IPS DF 6.9 (cell line): ENCODE measurements at regions not wholly inside any gene's neighbourhood (a gene's known extent, or its start where the extent isn't known, plus 50 kb on each side); places are given as distances from the start of the nearest gene placed in this dataset.

Experiments
- DNase-seq: peaks from one replicate; pipeline ENCODE4 v3.0.0-alpha.2; 2013; ENCODE audit warnings: low read depth, low spot score
- H3K27ac ChIP-seq: one replicate; pipeline ENCODE4 v1.5.1; 2013; ENCODE audit warnings: low read length, control low read depth
- H3K27me3 ChIP-seq: 2 replicates; pipeline ENCODE4 v1.6.1; 2013; ENCODE audit warnings: mild to moderate bottlenecking, low read length; ENCODE audit not compliant: control insufficient read depth, insufficient read depth
- H3K36me3 ChIP-seq: 2 replicates; pipeline ENCODE4 v1.6.1; 2013; ENCODE audit warnings: low read length; ENCODE audit not compliant: control insufficient read depth, insufficient read depth
- H3K4me1 ChIP-seq: 2 replicates; pipeline ENCODE4 v1.6.1; 2013; ENCODE audit warnings: low read length; ENCODE audit not compliant: control insufficient read depth, insufficient read depth
- H3K4me3 ChIP-seq: 2 replicates; pipeline ENCODE4 v1.5.1; 2013; ENCODE audit warnings: mild to moderate bottlenecking, low read length
- H3K9me3 ChIP-seq: 2 replicates; pipeline ENCODE4 v1.6.1; 2013; ENCODE audit warnings: low read length, inconsistent platforms; ENCODE audit not compliant: control insufficient read depth, insufficient read depth
- WGBS: extraction: QIAGEN DNeasy Blood & Tissue Kit; methylation state at CpG from one replicate; pipeline ENCODE4 v1.1.7; 2013; ENCODE audit warnings: mixed read lengths, missing lambda C conversion rate; ENCODE audit not compliant: insufficient read length, insufficient coverage; 5-methylcytosine and 5-hydroxymethylcytosine counted together

- no CpG with 5 or more reads among the region's 3 CpGs for WGBS
- no peak overlapping the region for H3K27ac ChIP-seq
- no peak for DNase-seq
- H3K27me3 ChIP-seq, result no peaks in the 10 kb centered on the region
- no peaks in the 10 kb centered on the region for H3K9me3 ChIP-seq
- no peak overlapping the region for H3K4me3 ChIP-seq
- no peaks in the 10 kb centered on the region for H3K4me1 ChIP-seq
- H3K36me3 ChIP-seq, result no peaks in the 10 kb centered on the region
These were observed 303.3 kb upstream of the PROX1 start for GRCh38 chr1:213684454-213684853.

- DNase-seq, result no peak
These were observed 301.7 kb upstream of the PROX1 start for GRCh38 chr1:213685992-213686582.

GRCh38 chr1:213686983-213687382 is 300.8 kb upstream of the PROX1 start:
- no peak for DNase-seq
- WGBS, result no CpG with 5 or more reads among the region's 3 CpGs
- no peaks in the 10 kb centered on the region for H3K36me3 ChIP-seq
- no peak overlapping the region for H3K4me3 ChIP-seq
- H3K4me1 ChIP-seq, result no peaks in the 10 kb centered on the region
- no peak overlapping the region for H3K27ac ChIP-seq
- H3K27me3 ChIP-seq, result no peaks in the 10 kb centered on the region
- no peaks in the 10 kb centered on the region for H3K9me3 ChIP-seq

More at GRCh38 chr1:213685992-213686582, 301.7 kb upstream of the PROX1 start:
- H3K36me3 ChIP-seq, result no peaks in the 10 kb centered on the region
- H3K9me3 ChIP-seq, result no peaks in the 10 kb centered on the region
- no peaks in the 10 kb centered on the region for H3K4me1 ChIP-seq
- no peaks in the 10 kb centered on the region for H3K27me3 ChIP-seq
- no peak overlapping the region for H3K27ac ChIP-seq
- no CpG with 5 or more reads among the region's 2 CpGs for WGBS
- H3K4me3 ChIP-seq, result no peak overlapping the region

- no peaks in the 10 kb centered on the region for H3K4me1 ChIP-seq
- no peaks in the 10 kb centered on the region for H3K36me3 ChIP-seq
- H3K4me3 ChIP-seq, result no peak overlapping the region
- H3K9me3 ChIP-seq, result no peaks in the 10 kb centered on the region
- WGBS, result no CpG with 5 or more reads among the region's 7 CpGs
- no peak for DNase-seq
- no peaks in the 10 kb centered on the region for H3K27me3 ChIP-seq
- H3K27ac ChIP-seq, result no peak overlapping the region
These were observed 299.9 kb upstream of the PROX1 start for GRCh38 chr1:213687832-213688231.

GRCh38 chr1:213688655-213689054 is 299.1 kb upstream of the PROX1 start:
- Histone ChIP-seq H3K4me1 (no peaks in the 10 kb centered on the region), H3K27ac (no peak overlapping the region), H3K9me3 (no peaks in the 10 kb centered on the region), H3K4me3 (no peak overlapping the region), H3K36me3 (no peaks in the 10 kb centered on the region), H3K27me3 (no peaks in the 10 kb centered on the region)
- DNase-seq, result no peak
- no CpG with 5 or more reads among the region's 2 CpGs for WGBS

GRCh38 chr1:213689260-213689659 is 298.5 kb upstream of the PROX1 start:
- Histone ChIP-seq H3K4me3 (no peak overlapping the region), H3K27me3 (no peaks in the 10 kb centered on the region), H3K9me3 (no peaks in the 10 kb centered on the region), H3K27ac (no peak overlapping the region), H3K36me3 (no peaks in the 10 kb centered on the region), H3K4me1 (no peaks in the 10 kb centered on the region)
- no peak for DNase-seq
- no CpG with 5 or more reads among the region's 3 CpGs for WGBS

GRCh38 chr1:213690341-213690917 is 297.3 kb upstream of the PROX1 start:
- H3K4me3 ChIP-seq, result no peak overlapping the region
- no peak for DNase-seq
- H3K27ac ChIP-seq, result no peak overlapping the region
- H3K9me3 ChIP-seq, result no peaks in the 10 kb centered on the region
- no peaks in the 10 kb centered on the region for H3K4me1 ChIP-seq
- WGBS, result no CpG with 5 or more reads among the region's 1 CpG
- no peaks in the 10 kb centered on the region for H3K36me3 ChIP-seq
- H3K27me3 ChIP-seq, result no peaks in the 10 kb centered on the region

- no peaks in the 10 kb centered on the region for H3K4me1 ChIP-seq
- H3K9me3 ChIP-seq, result no peaks in the 10 kb centered on the region
- H3K27me3 ChIP-seq, result no peaks in the 10 kb centered on the region
- H3K36me3 ChIP-seq, result no peaks in the 10 kb centered on the region
- no peak overlapping the region for H3K4me3 ChIP-seq
- WGBS, result no CpG with 5 or more reads among the region's 4 CpGs
- no peak for DNase-seq
- H3K27ac ChIP-seq, result no peak overlapping the region
These were observed 295.5 kb upstream of the PROX1 start for GRCh38 chr1:213692321-213692720.

GRCh38 chr1:213693864-213694263 is 293.9 kb upstream of the PROX1 start:
- Histone ChIP-seq H3K9me3 (no peaks in the 10 kb centered on the region), H3K36me3 (no peaks in the 10 kb centered on the region), H3K4me1 (no peaks in the 10 kb centered on the region), H3K27ac (no peak overlapping the region), H3K4me3 (no peak overlapping the region), H3K27me3 (no peaks in the 10 kb centered on the region)
- DNase-seq, result no peak
- WGBS, result no CpG with 5 or more reads among the region's 4 CpGs

- no peak for DNase-seq
- Histone ChIP-seq H3K4me3 (no peak overlapping the region), H3K27ac (no peak overlapping the region), H3K9me3 (no peaks in the 10 kb centered on the region), H3K4me1 (no peaks in the 10 kb centered on the region), H3K27me3 (no peaks in the 10 kb centered on the region), H3K36me3 (no peaks in the 10 kb centered on the region)
- no CpG with 5 or more reads among the region's 4 CpGs for WGBS
These were observed 290.5 kb upstream of the PROX1 start for GRCh38 chr1:213697192-213697802.
